ENCODE measurements at regions not wholly inside any gene's neighbourhood (a gene's known extent, or its start where the extent isn't known, plus 50 kb on each side); places are given as distances from the start of the nearest gene placed in this dataset.

DNA sequence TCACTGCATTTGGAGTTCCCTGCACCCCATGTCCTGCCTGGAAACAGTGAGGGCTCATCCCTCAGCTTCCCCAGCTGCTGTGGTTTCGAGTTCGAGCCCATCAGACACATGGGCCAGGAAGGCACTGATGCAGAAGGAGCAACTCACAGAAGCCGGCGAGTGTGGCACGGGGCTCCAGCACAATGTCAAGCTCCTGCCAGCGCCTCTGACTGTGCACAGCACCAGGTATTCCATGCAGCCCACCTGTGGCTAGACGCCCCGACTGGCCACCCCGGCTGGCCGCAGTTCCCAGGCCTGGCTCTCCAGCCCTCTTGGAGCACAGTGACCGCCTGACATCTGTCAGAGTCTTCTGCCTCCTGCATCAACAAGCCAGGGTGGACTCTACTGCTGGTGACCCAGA is 419.4 kb downstream of the SHANK2 start:
- Histone ChIP-seq H3K27ac (no peak overlapping the region), H3K36me3 (no peaks in the 10 kb centered on the region), H3K4me2 (no peak overlapping the region), H3K79me2 (ENCODE audit: low read depth) (no peaks in the 10 kb centered on the region), H3K4me1 (peaks cover 12% of the 10 kb centered on the region), H3K9me3 (ENCODE audit: low read depth) (no peaks in the 10 kb centered on the region), H3K4me3 (no peak overlapping the region), H4K20me1 (ENCODE audit: low read depth) (no peaks in the 10 kb centered on the region), H3K9ac (no peak overlapping the region), H3F3A (ENCODE audit: low read depth) (peaks cover 3% of the 10 kb centered on the region), H2AFZ (replicated peaks) (no peak overlapping the region), H3K27me3 (no peaks in the 10 kb centered on the region)
- H3K9me3 Mint-ChIP-seq: peaks cover 7% of the 10 kb centered on the region
- no peak overlapping the region for H3K27ac Mint-ChIP-seq
- peaks cover 8% of the 10 kb centered on the region for H3K27me3 Mint-ChIP-seq (ENCODE audit: insufficient read depth, low read depth)
- DNase-seq (ENCODE audit: low spot score): no peak
- TF ChIP-seq, protein P1, sequence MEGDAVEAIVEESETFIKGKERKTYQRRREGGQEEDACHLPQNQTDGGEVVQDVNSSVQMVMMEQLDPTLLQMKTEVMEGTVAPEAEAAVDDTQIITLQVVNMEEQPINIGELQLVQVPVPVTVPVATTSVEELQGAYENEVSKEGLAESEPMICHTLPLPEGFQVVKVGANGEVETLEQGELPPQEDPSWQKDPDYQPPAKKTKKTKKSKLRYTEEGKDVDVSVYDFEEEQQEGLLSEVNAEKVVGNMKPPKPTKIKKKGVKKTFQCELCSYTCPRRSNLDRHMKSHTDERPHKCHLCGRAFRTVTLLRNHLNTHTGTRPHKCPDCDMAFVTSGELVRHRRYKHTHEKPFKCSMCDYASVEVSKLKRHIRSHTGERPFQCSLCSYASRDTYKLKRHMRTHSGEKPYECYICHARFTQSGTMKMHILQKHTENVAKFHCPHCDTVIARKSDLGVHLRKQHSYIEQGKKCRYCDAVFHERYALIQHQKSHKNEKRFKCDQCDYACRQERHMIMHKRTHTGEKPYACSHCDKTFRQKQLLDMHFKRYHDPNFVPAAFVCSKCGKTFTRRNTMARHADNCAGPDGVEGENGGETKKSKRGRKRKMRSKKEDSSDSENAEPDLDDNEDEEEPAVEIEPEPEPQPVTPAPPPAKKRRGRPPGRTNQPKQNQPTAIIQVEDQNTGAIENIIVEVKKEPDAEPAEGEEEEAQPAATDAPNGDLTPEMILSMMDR (IDR thresholded peaks at IDR 0.05): no peak
- no peak for TF ChIP-seq EZH2phosphoT487 (IDR thresholded peaks at IDR 0.05)
- TF ChIP-seq EZH2 (IDR thresholded peaks at IDR 0.05): no peak
- H3K4me3 Mint-ChIP-seq: no peak overlapping the region
- peaks cover 21% of the 10 kb centered on the region for H3K4me1 Mint-ChIP-seq
- H3K36me3 Mint-ChIP-seq: no peaks in the 10 kb centered on the region

- Histone ChIP-seq H3K27ac (no peak overlapping the region), H2AFZ (replicated peaks) (no peak overlapping the region), H3K79me2 (ENCODE audit: low read depth) (no peaks in the 10 kb centered on the region), H3K9ac (no peak overlapping the region), H3K9me3 (ENCODE audit: low read depth) (no peaks in the 10 kb centered on the region), H3K4me1 (peaks cover 12% of the 10 kb centered on the region), H3F3A (ENCODE audit: low read depth) (peaks cover 3% of the 10 kb centered on the region), H3K27me3 (no peaks in the 10 kb centered on the region), H3K36me3 (no peaks in the 10 kb centered on the region), H3K4me2 (no peak overlapping the region), H3K4me3 (no peak overlapping the region), H4K20me1 (ENCODE audit: low read depth) (no peaks in the 10 kb centered on the region)
- Mint-ChIP-seq H3K27me3 (ENCODE audit: insufficient read depth, low read depth) (peaks cover 8% of the 10 kb centered on the region), H3K27ac (no peak overlapping the region), H3K4me1 (peaks cover 20% of the 10 kb centered on the region), H3K36me3 (no peaks in the 10 kb centered on the region), H3K9me3 (peaks cover 12% of the 10 kb centered on the region), H3K4me3 (no peak overlapping the region)
- TF ChIP-seq EZH2phosphoT487 (IDR thresholded peaks at IDR 0.05): no peak
- TF ChIP-seq, protein P1 (IDR thresholded peaks at IDR 0.05): no peak
- no peak for TF ChIP-seq EZH2 (IDR thresholded peaks at IDR 0.05)
- DNase-seq (ENCODE audit: low spot score): no peak
These were observed 418.8 kb downstream of the SHANK2 start for GRCh38 chr11:70833554-70833953.

GRCh38 chr11:70834277-70834940 is 418.0 kb downstream of the SHANK2 start:
- H3K27ac Mint-ChIP-seq: no peak overlapping the region
- Histone ChIP-seq H3K79me2 (ENCODE audit: low read depth) (no peaks in the 10 kb centered on the region), H3K4me2 (peak overlapping the region; percentile 42), H3K36me3 (no peaks in the 10 kb centered on the region), H3K4me1 (peaks cover 12% of the 10 kb centered on the region), H3K9ac (no peak overlapping the region), H2AFZ (replicated peaks) (no peak overlapping the region), H4K20me1 (ENCODE audit: low read depth) (no peaks in the 10 kb centered on the region), H3K27me3 (no peaks in the 10 kb centered on the region), H3K9me3 (ENCODE audit: low read depth) (no peaks in the 10 kb centered on the region), H3K27ac (no peak overlapping the region), H3F3A (ENCODE audit: low read depth) (peaks cover 3% of the 10 kb centered on the region), H3K4me3 (no peak overlapping the region)
- H3K27me3 Mint-ChIP-seq (ENCODE audit: insufficient read depth, low read depth): peaks cover 8% of the 10 kb centered on the region
- TF ChIP-seq EZH2 (IDR thresholded peaks at IDR 0.05): no peak
- TF ChIP-seq, protein P1 (IDR thresholded peaks at IDR 0.05): no peak
- TF ChIP-seq EZH2phosphoT487 (IDR thresholded peaks at IDR 0.05): no peak
- no peak for DNase-seq (ENCODE audit: low spot score)
- H3K9me3 Mint-ChIP-seq: peaks cover 13% of the 10 kb centered on the region
- H3K4me1 Mint-ChIP-seq: peaks cover 16% of the 10 kb centered on the region
- H3K4me3 Mint-ChIP-seq: no peak overlapping the region
- no peaks in the 10 kb centered on the region for H3K36me3 Mint-ChIP-seq

All from neural progenitor cell (in vitro differentiated cells).